ENCODE measurements at regions not wholly inside any gene's neighbourhood (a gene's known extent, or its start where the extent isn't known, plus 50 kb on each side); places are given as distances from the start of the nearest gene placed in this dataset.

- intact Hi-C loops (cut with DNase I; ENCODE audit: low total_unique reads): no loop called here
- in situ Hi-C loops (cut with MboI; ENCODE audit: low pct_ligation_motif_present in 1 of 4, low pct_unique_long_range_greater_than_20kb in 1 of 4, low sequenced_read_pairs in 3 of 4): no loop called here
- WGBS, 2 donors (ENCODE audit: low coverage in 1 of 2): 88 to 95% methylated on average over 1 of the region's 1 CpG
- no peak overlapping the region for H3K27ac ChIP-seq
- no peaks in the 10 kb centered on the region for H3K9me3 ChIP-seq
- DNase-seq: no peak
- no peaks in the 10 kb centered on the region for H3K4me1 ChIP-seq
- H3K4me3 ChIP-seq: no peak overlapping the region
- no peaks in the 10 kb centered on the region for H3K27me3 ChIP-seq
- no peak for TF ChIP-seq EP300 (IDR thresholded peaks at IDR 0.05; ENCODE audit: low read depth)
- TF ChIP-seq POLR2AphosphoS5 (IDR thresholded peaks at IDR 0.05): no peak
- H3K36me3 ChIP-seq: no peaks in the 10 kb centered on the region
Measured at GRCh38 chr5:6036006-6036405, 342.3 kb downstream of the MED10 start.

DNA sequence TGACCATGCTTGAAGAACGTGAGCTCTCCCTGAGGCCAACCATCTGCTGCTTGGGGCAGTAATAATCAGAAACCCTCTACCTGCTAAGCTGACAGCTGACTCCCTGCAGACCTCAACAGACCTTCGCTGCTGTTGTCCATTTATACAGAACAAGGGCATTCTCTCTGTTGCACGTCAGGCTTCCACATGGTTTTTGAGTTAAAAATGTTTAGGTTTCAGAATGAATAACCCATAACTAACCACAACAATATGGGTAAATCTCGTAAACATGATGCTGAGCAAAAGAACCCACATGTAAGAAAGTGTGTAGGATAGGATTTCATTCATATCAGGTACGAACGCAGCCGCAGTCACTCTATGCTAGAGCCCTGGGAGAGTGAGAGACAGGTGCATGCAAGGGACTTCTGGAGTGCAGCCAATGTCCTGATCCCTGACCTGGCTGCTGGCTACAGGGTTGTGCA, 348.5 kb downstream of the MED10 start:
- no peak overlapping the region for H3K4me3 ChIP-seq
- H3K4me1 ChIP-seq: no peaks in the 10 kb centered on the region
- no peaks in the 10 kb centered on the region for H3K27me3 ChIP-seq
- no peaks in the 10 kb centered on the region for H3K36me3 ChIP-seq
- in situ Hi-C loops (cut with MboI; ENCODE audit: low pct_ligation_motif_present in 1 of 4, low pct_unique_long_range_greater_than_20kb in 1 of 4, low sequenced_read_pairs in 3 of 4) (no loop called here), intact Hi-C loops (cut with DNase I; ENCODE audit: low total_unique reads) (no loop called here)
- no peak for TF ChIP-seq POLR2A (IDR thresholded peaks at IDR 0.05)
- no peak for TF ChIP-seq POLR2AphosphoS5 (IDR thresholded peaks at IDR 0.05)
- no peak for TF ChIP-seq EP300 (IDR thresholded peaks at IDR 0.05; ENCODE audit: low read depth)
- no peak for TF ChIP-seq CTCF (IDR thresholded peaks at IDR 0.05)
- H3K9me3 ChIP-seq: no peaks in the 10 kb centered on the region
- no peak for DNase-seq
- no peak overlapping the region for H3K27ac ChIP-seq
- WGBS, 2 donors (ENCODE audit: low coverage in 1 of 2): 72 to 73% methylated on average over 7 of the region's 7 CpGs

DNA sequence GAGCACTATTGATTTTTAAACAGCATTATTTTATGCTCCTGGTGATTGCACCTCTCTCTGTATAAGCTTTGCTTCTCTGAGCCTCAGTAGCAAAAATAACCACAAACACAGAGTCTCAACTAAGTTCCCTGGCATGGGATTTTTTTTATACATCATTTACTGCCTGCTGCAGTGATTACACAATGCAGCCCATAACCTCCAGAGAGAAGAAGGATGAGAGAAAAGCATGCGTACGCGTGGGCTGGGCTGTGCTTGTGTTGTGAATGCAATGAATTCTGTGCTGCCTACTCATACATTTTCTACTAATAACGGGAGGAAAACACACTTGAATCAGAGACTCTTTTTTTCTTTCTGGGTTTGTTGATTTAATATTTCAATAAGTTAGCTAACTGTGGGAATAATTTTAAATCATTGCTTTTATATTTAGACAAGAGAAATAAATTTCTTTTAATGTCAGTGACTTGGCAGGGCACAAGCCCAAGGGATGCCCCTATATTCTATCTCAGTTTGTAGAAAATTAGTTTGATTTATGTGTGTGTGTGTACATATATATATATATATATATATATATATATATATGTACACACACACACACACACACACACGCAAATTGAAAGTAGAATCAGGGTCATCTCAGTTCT, 351.5 kb downstream of the MED10 start:
- no peak for DNase-seq
- intact Hi-C loops (cut with DNase I; ENCODE audit: low total_unique reads): no loop called here

GRCh38 chr5:6019612-6020011, 358.7 kb downstream of the MED10 start:
- in situ Hi-C loops (cut with MboI; ENCODE audit: low pct_ligation_motif_present in 1 of 4, low pct_unique_long_range_greater_than_20kb in 1 of 4, low sequenced_read_pairs in 3 of 4) (no loop called here), intact Hi-C loops (cut with DNase I; ENCODE audit: low total_unique reads) (no loop called here)
- H3K36me3 ChIP-seq: no peaks in the 10 kb centered on the region
- no peak for TF ChIP-seq POLR2A (IDR thresholded peaks at IDR 0.05)
- no peak for TF ChIP-seq EP300 (IDR thresholded peaks at IDR 0.05; ENCODE audit: low read depth)
- no peak for TF ChIP-seq POLR2AphosphoS5 (IDR thresholded peaks at IDR 0.05)
- TF ChIP-seq CTCF (IDR thresholded peaks at IDR 0.05): no peak
- no peak overlapping the region for H3K4me3 ChIP-seq
- H3K27me3 ChIP-seq: no peaks in the 10 kb centered on the region
- no peak for DNase-seq
- no peaks in the 10 kb centered on the region for H3K4me1 ChIP-seq
- 32 to 39% methylated on average over 4 of the region's 4 CpGs for WGBS, 2 donors (ENCODE audit: low coverage in 1 of 2)
- no peak overlapping the region for H3K27ac ChIP-seq
- no peaks in the 10 kb centered on the region for H3K9me3 ChIP-seq

More for the DNA sequence above, 351.5 kb downstream of the MED10 start:
- Histone ChIP-seq H3K36me3 (no peaks in the 10 kb centered on the region), H3K27ac (no peak overlapping the region), H3K9me3 (no peaks in the 10 kb centered on the region), H3K4me1 (no peaks in the 10 kb centered on the region), H3K27me3 (no peaks in the 10 kb centered on the region), H3K4me3 (no peak overlapping the region)
- in situ Hi-C loops (cut with MboI; ENCODE audit: low pct_ligation_motif_present in 1 of 4, low pct_unique_long_range_greater_than_20kb in 1 of 4, low sequenced_read_pairs in 3 of 4): no loop called here
- WGBS, 2 donors (ENCODE audit: low coverage in 1 of 2): 55 to 64% methylated on average over 5 of the region's 5 CpGs
- no peak for TF ChIP-seq POLR2AphosphoS5 (IDR thresholded peaks at IDR 0.05)
- TF ChIP-seq POLR2A (IDR thresholded peaks at IDR 0.05): no peak
- TF ChIP-seq CTCF (IDR thresholded peaks at IDR 0.05): no peak

DNA sequence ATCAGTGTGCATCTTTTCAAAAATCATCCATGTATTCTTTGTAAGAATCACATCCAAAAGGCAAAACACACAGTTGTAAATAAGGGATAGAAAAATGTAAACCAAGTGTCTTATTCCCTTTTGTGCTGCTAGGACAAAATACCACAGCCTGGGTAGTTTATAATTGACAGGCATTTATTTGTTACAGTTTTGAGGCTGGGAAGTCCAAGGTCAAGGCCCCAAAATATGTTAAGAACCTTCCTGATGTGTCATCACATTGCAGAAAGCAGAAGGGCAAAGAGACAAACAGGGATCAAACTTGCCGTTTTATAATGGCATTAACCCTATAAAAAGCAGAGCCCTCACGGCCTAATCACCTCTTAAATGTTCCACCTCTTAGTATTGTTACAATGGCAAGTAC, 364.8 kb downstream of the MED10 start:
- H3K9me3 ChIP-seq: no peaks in the 10 kb centered on the region
- DNase-seq: no peak
- no peak overlapping the region for H3K27ac ChIP-seq
- 8 to 49% methylated on average over 2 of the region's 2 CpGs for WGBS, 2 donors (ENCODE audit: low coverage in 1 of 2)
- no peak overlapping the region for H3K4me3 ChIP-seq
- in situ Hi-C loops (cut with MboI; ENCODE audit: low pct_ligation_motif_present in 1 of 4, low pct_unique_long_range_greater_than_20kb in 1 of 4, low sequenced_read_pairs in 3 of 4) (no loop called here), intact Hi-C loops (cut with DNase I; ENCODE audit: low total_unique reads) (no loop called here)
- no peaks in the 10 kb centered on the region for H3K27me3 ChIP-seq
- no peaks in the 10 kb centered on the region for H3K36me3 ChIP-seq
- H3K4me1 ChIP-seq: no peaks in the 10 kb centered on the region
- no peak for TF ChIP-seq EP300 (IDR thresholded peaks at IDR 0.05; ENCODE audit: low read depth)
- TF ChIP-seq CTCF (IDR thresholded peaks at IDR 0.05): no peak
- TF ChIP-seq POLR2A (IDR thresholded peaks at IDR 0.05): no peak
- TF ChIP-seq POLR2AphosphoS5 (IDR thresholded peaks at IDR 0.05): no peak

Data from transverse colon (tissue), 4 donors.